ENCODE measurements at regions not wholly inside any gene's neighbourhood (a gene's known extent, or its start where the extent isn't known, plus 50 kb on each side); places are given as distances from the start of the nearest gene placed in this dataset.

- Histone ChIP-seq H3K27ac (no peak overlapping the region), H3K4me3 (no peak overlapping the region)
- no peak for TF ChIP-seq CTCF (IDR thresholded peaks at IDR 0.05)
- DNase-seq (ENCODE audit: low spot score) = no peak
These were observed 339.5 kb upstream of the SLC39A10 start for GRCh38 chr2:195317550-195317949.

- H3K27ac ChIP-seq = no peak overlapping the region
These were observed 340.5 kb upstream of the SLC39A10 start for GRCh38 chr2:195316486-195316885.

DNA sequence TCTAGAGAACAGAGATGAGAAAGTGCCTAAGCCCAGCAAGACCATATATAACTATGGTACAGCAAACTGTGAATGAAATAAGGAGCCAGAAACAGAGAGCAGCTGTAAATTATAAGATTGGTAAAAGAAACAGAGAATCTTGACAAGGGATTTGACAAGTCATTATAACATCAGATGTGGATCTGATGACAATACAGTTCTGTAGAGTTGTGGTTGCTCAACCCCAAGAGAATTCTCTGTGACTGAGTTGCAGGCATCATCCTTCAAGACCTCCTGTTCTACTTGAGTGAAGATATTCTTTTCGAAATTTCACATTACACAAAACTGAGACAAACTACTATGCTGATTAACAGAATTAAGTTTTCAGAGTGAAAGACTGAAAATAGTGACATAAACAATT, 343.1 kb upstream of the SLC39A10 start:
- no peak for DNase-seq (ENCODE audit: low spot score)
- TF ChIP-seq CTCF (IDR thresholded peaks at IDR 0.05) = no peak
- Histone ChIP-seq H3K4me3 (no peak overlapping the region), H3K27ac (no peak overlapping the region)

More at GRCh38 chr2:195316486-195316885, 340.5 kb upstream of the SLC39A10 start:
- no peak overlapping the region for H3K4me3 ChIP-seq
- no peak for DNase-seq (ENCODE audit: low spot score)
- TF ChIP-seq CTCF (IDR thresholded peaks at IDR 0.05) = no peak

DNA sequence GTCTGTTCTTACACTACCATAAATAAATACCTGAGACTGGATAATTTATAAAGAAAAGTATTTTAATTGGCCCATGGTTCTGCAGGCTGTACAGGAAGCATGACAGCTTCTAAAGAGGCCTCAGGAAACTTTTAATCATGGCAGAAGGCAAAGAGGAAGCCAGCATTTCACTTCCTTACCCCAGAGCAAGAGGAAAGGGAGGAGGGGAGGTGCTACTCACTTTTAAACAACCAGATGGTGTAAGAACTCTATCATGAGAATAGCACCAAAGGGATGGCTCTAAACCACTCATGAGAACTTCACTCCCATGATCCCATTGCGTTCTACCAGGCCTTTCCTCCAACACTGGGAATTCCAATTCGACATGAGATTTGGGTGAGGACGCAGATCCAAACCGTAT, 344.4 kb upstream of the SLC39A10 start:
- Histone ChIP-seq H3K27ac (no peak overlapping the region), H3K4me3 (no peak overlapping the region)
- TF ChIP-seq CTCF (IDR thresholded peaks at IDR 0.05) = no peak
- no peak for DNase-seq (ENCODE audit: low spot score)

DNA sequence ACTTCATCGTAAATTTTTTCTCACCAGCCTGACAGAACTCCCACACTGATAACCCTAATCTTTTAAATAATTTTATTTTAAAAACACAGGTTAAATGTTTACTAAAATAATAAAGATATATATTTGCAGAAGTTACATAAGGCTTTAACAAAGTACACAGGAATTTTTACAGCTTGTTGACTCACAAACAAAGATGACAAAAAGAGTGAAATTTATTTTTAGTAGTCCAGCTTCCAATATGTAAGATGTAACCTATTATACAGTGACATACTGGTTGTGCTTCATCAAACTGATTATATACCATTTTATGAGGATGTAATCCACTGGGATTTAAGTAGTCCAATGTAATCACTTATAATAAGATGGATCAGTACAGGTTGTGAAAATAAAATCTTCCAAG, 348.9 kb upstream of the SLC39A10 start:
- TF ChIP-seq CTCF (IDR thresholded peaks at IDR 0.05) = no peak
- Histone ChIP-seq H3K4me3 (no peak overlapping the region), H3K27ac (no peak overlapping the region)
- DNase-seq (ENCODE audit: low spot score) = no peak

DNA sequence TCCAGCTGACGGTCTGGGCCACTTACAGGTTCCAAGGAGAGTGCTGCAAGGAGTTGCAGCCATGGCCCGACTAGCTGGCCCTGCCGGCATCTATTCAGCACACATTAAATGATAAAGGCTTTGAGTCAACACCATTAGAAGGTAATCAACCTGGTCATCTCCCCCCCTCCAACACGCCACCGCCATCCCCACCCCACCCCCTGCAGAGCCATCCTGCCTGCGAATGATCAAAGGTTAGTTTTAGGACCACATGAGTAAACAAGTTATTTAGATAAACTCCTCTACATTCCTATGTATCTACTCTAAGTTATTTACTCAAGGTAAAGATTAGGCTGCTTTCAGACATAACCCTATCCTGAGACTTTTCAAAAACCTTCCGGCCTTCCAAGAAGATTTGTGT, 349.3 kb upstream of the SLC39A10 start:
- TF ChIP-seq CTCF (IDR thresholded peaks at IDR 0.05) = no peak
- no peak overlapping the region for H3K4me3 ChIP-seq
- no peak for DNase-seq (ENCODE audit: low spot score)
- H3K27ac ChIP-seq = no peak overlapping the region

GRCh38 chr2:195304310-195304709, 352.7 kb upstream of the SLC39A10 start:
- no peak for TF ChIP-seq CTCF (IDR thresholded peaks at IDR 0.05)
- H3K27ac ChIP-seq = no peak overlapping the region
- H3K4me3 ChIP-seq = no peak overlapping the region
- no peak for DNase-seq (ENCODE audit: low spot score)
